ENCODE measurements at regions not wholly inside any gene's neighbourhood (a gene's known extent, or its start where the extent isn't known, plus 50 kb on each side); places are given as distances from the start of the nearest gene placed in this dataset.

- DNase-seq, result no peak
Measured at GRCh38 chr14:49463146-49463545, 123.0 kb downstream of the RPS29 start.

- peak; percentile 71 for DNase-seq
Measured at GRCh38 chr14:49461529-49462401, 124.4 kb downstream of the RPS29 start.

GRCh38 chr14:49460662-49461061, 125.5 kb downstream of the RPS29 start:
- DNase-seq, result no peak

- DNase-seq, result no peak
Measured at GRCh38 chr14:49456589-49456988, 129.6 kb downstream of the RPS29 start.

- DNase-seq, result no peak
Measured at GRCh38 chr14:49451938-49452337, 134.2 kb downstream of the RPS29 start.

GRCh38 chr14:49449749-49450148, 136.4 kb downstream of the RPS29 start:
- no peak for DNase-seq

GRCh38 chr14:49447540-49448107, 138.6 kb downstream of the RPS29 start:
- no peak for DNase-seq

- DNase-seq, result no peak
Measured at GRCh38 chr14:49446801-49447200, 139.4 kb downstream of the RPS29 start.

- no peak for DNase-seq
Measured at GRCh38 chr14:49438256-49438770, 147.9 kb downstream of the RPS29 start.

GRCh38 chr14:49428076-49428475, 158.1 kb downstream of the RPS29 start:
- no peak for DNase-seq

GRCh38 chr14:49427117-49427516, 159.1 kb downstream of the RPS29 start:
- DNase-seq, result no peak

GRCh38 chr14:49425921-49426320, 160.3 kb downstream of the RPS29 start:
- DNase-seq, result no peak

GRCh38 chr14:49424436-49425331, 161.5 kb downstream of the RPS29 start:
- no peak for DNase-seq

GRCh38 chr14:49420201-49420600, 166.0 kb downstream of the RPS29 start:
- DNase-seq, result peak; percentile 19

GRCh38 chr14:49418789-49419188, 167.4 kb downstream of the RPS29 start:
- no peak for DNase-seq

- DNase-seq, result no peak
Measured at GRCh38 chr14:49417790-49418189, 168.4 kb downstream of the RPS29 start.

- DNase-seq, result no peak
Measured at GRCh38 chr14:49408187-49408933, 177.8 kb downstream of the RPS29 start.

- DNase-seq, result no peak
Measured at GRCh38 chr14:49405291-49405690, 180.9 kb downstream of the RPS29 start.

- DNase-seq, result no peak
Measured at GRCh38 chr14:49401373-49401772, 184.8 kb downstream of the RPS29 start.

- no peak for DNase-seq
Measured at GRCh38 chr14:49396801-49397200, 189.4 kb downstream of the RPS29 start.

GRCh38 chr14:49381778-49382177, 204.4 kb downstream of the RPS29 start:
- no peak for DNase-seq

- DNase-seq, result no peak
Measured at GRCh38 chr14:49367696-49368095, 218.5 kb downstream of the RPS29 start.

GRCh38 chr14:49366416-49366815, 219.8 kb downstream of the RPS29 start:
- no peak for DNase-seq
